B cell (primary cell): ENCODE measurements at regions not wholly inside any gene's neighbourhood (a gene's known extent, or its start where the extent isn't known, plus 50 kb on each side); places are given as distances from the start of the nearest gene placed in this dataset.

Experiments used
- ATAC-seq: fragments of 200-7000 bp; cut with Tn5 transposase; one replicate; pipeline ENCODE4 v1.10.0; 2021; ENCODE audit warnings: low read depth, mild to moderate bottlenecking, moderate number of reproducible peaks, moderate library complexity
- CTCF ChIA-PET: fragments of 350-600 bp; sonication (Branson Sonifier 250); formaldehyde crosslinking; loops from one replicate; lab custom pipeline; 2021; ENCODE audit warnings: antibody characterized with exemption, inconsistent platforms; lab: Charles Lee
- POLR2A ChIA-PET: fragments of 350-600 bp; sonication (Branson Sonifier 250); formaldehyde crosslinking; loops from one replicate; lab custom pipeline; 2021; ENCODE audit warnings: antibody characterized with exemption; lab: Charles Lee
- DNase-seq: peaks from one replicate; pipeline ENCODE4 v3.0.0; 2013
- H2AFZ ChIP-seq: 2 replicates; pipeline ENCODE4 v1.6.1; 2012; ENCODE audit warnings: mild to moderate bottlenecking, low read depth, low read length; ENCODE audit not compliant: insufficient read depth, poor library complexity, severe bottlenecking
- H3K27ac ChIP-seq, 2 donors: 1 replicate in 1 of 2; 2 replicates in 1 of 2; pipeline ENCODE4 v1.5.1; 2012 to 2013; ENCODE audit warnings: low read length in 2 of 2, mild to moderate bottlenecking in 2 of 2, moderate library complexity in 1 of 2
- H3K27me3 ChIP-seq, 4 experiments: fragments of 200-600 bp in 1 of 4; sonication (generic) in 1 of 4; replicated peaks in 1 of 4; 1 replicate in 2 of 4; 2 replicates in 2 of 4; pipeline versions ENCODE4 v1.6.1 to v1.7.0; 2013 to 2016; ENCODE audit warnings: low read length in 3 of 4, mild to moderate bottlenecking in 2 of 4, mixed read lengths in 1 of 4, moderate library complexity in 1 of 4; ENCODE audit not compliant: insufficient read depth in 4 of 4, control insufficient read depth in 3 of 4; ENCODE audit errors: control extremely low read depth in 1 of 4
- H3K36me3 ChIP-seq, 2 experiments: replicated peaks in 1 of 2; 1 replicate in 1 of 2; 2 replicates in 1 of 2; pipeline versions ENCODE4 v1.6.1 to v1.7.1; 2013; ENCODE audit warnings: low read length in 1 of 2; ENCODE audit not compliant: insufficient read depth in 2 of 2, control insufficient read depth in 1 of 2; ENCODE audit errors: control extremely low read depth in 1 of 2, extremely low read depth in 1 of 2
- H3K4me1 ChIP-seq, 2 donors: fragments of 200-600 bp in 1 of 2; sonication (generic) in 1 of 2; 1 replicate in 1 of 2; 2 replicates in 1 of 2; pipeline versions ENCODE4 v1.5.1 to v1.6.1; 2013 to 2017; ENCODE audit warnings: low read length in 2 of 2; ENCODE audit not compliant: control insufficient read depth in 2 of 2, insufficient read depth in 2 of 2
- H3K4me2 ChIP-seq: replicated peaks from 2 replicates; pipeline ENCODE3; 2012; ENCODE audit warnings: mild to moderate bottlenecking, low read depth, low read length; ENCODE audit not compliant: poor library complexity, severe bottlenecking
- H3K4me3 ChIP-seq, 5 experiments: fragments of 200-600 bp in 1 of 5; sonication (generic) in 1 of 5; 1 replicate in 3 of 5; 2 replicates in 2 of 5; pipeline versions ENCODE4 v1.5.1 to v1.7.0; 2011 to 2016; ENCODE audit warnings: low read length in 4 of 5, mild to moderate bottlenecking in 4 of 5, low read depth in 2 of 5, control low read depth in 1 of 5, moderate library complexity in 1 of 5; ENCODE audit not compliant: insufficient read depth in 1 of 5; ENCODE audit errors: control extremely low read depth in 1 of 5, extremely low read depth in 1 of 5
- H3K79me2 ChIP-seq: fragments of 200-600 bp; sonication (generic); one replicate; pipeline ENCODE4 v1.6.0; 2016; ENCODE audit warnings: low read length; ENCODE audit not compliant: control insufficient read depth, insufficient read depth
- H3K9ac ChIP-seq: fragments of 200-600 bp; sonication (generic); 2 replicates; pipeline ENCODE4 v1.6.1; 2017; ENCODE audit warnings: mild to moderate bottlenecking, low read length, moderate library complexity
- H3K9me3 ChIP-seq, 3 donors: one replicate each; pipeline versions ENCODE4 v1.6.1 to v1.7.1; 2013; ENCODE audit warnings: low read length in 2 of 3; ENCODE audit not compliant: control insufficient read depth in 2 of 3, insufficient read depth in 1 of 3; ENCODE audit errors: control extremely low read depth in 1 of 3
- H4K20me1 ChIP-seq: 2 replicates; pipeline ENCODE4 v1.6.0; 2012; ENCODE audit warnings: mild to moderate bottlenecking, low read length; ENCODE audit not compliant: insufficient read depth, control insufficient read depth, poor library complexity, severe bottlenecking
- H3K27ac Mint-ChIP-seq: one replicate; pipeline ENCODE4 v1.8.0; 2021; ENCODE audit warnings: mixed read lengths
- H3K27me3 Mint-ChIP-seq: one replicate; pipeline ENCODE4 v1.8.0; 2021; ENCODE audit warnings: mixed read lengths
- H3K4me1 Mint-ChIP-seq: one replicate; pipeline ENCODE4 v1.8.0; 2021; ENCODE audit warnings: mixed read lengths
- H3K4me3 Mint-ChIP-seq: one replicate; pipeline ENCODE4 v1.8.0; 2021; ENCODE audit warnings: mixed read lengths
- H3K9me3 Mint-ChIP-seq: one replicate; pipeline ENCODE4 v1.8.0; 2022; ENCODE audit warnings: mixed read lengths; ENCODE audit not compliant: insufficient read depth
- EZH2 ChIP-seq: IDR thresholded peaks from 2 replicates; pipeline ENCODE4 v1.6.1; 2012; ENCODE audit warnings: borderline replicate concordance, low read depth, mild to moderate bottlenecking, moderate library complexity, low read length; ENCODE audit not compliant: insufficient read depth, poor library complexity, severe bottlenecking
- WGBS: methylation state at CpG from one replicate; pipeline ENCODE4 v1.1.5; 2013; ENCODE audit warnings: missing lambda C conversion rate; ENCODE audit not compliant: insufficient coverage; 5-methylcytosine and 5-hydroxymethylcytosine counted together
- intact Hi-C: fragments of 100-400 bp; cut with micrococcal nuclease; formaldehyde crosslinking; loops from one replicate; pipeline ENCODE4 v1.10.0; 2022
- TF ChIP-seq, protein P1 (sequence below): fragments of 200-600 bp; IDR thresholded peaks from one replicate; pipeline ENCODE4 v1.8.0; 2022; ENCODE audit warnings: antibody characterized with exemption, mild to moderate bottlenecking

- no peaks in the 10 kb centered on the region for H3K4me1 Mint-ChIP-seq
- intact Hi-C loops, result no loop called here
- peaks cover 28% of the 10 kb centered on the region for H3K27me3 Mint-ChIP-seq
- H3K4me3 Mint-ChIP-seq, result no peak overlapping the region
- Histone ChIP-seq H3K27me3 (peaks cover 0 to 2% (median 0%) of the 10 kb centered on the region in 4 experiments), H3K9ac (no peak overlapping the region), H2AFZ (no peak overlapping the region), H3K4me3 (no peak overlapping the region), H4K20me1 (no peaks in the 10 kb centered on the region), H3K79me2 (no peaks in the 10 kb centered on the region), H3K4me1 (no peaks in the 10 kb centered on the region), H3K36me3 (no peaks in the 10 kb centered on the region), H3K4me2 (no peak overlapping the region), H3K27ac (no peak overlapping the region), H3K9me3 (no peaks in the 10 kb centered on the region)
- WGBS, result 100% methylated on average over 1 of the region's 2 CpGs
- no peak for ATAC-seq
- no peaks in the 10 kb centered on the region for H3K9me3 Mint-ChIP-seq
- no peak overlapping the region for H3K27ac Mint-ChIP-seq
- no peak for DNase-seq
- POLR2A ChIA-PET, result no interaction called here
- TF ChIP-seq, protein P1, sequence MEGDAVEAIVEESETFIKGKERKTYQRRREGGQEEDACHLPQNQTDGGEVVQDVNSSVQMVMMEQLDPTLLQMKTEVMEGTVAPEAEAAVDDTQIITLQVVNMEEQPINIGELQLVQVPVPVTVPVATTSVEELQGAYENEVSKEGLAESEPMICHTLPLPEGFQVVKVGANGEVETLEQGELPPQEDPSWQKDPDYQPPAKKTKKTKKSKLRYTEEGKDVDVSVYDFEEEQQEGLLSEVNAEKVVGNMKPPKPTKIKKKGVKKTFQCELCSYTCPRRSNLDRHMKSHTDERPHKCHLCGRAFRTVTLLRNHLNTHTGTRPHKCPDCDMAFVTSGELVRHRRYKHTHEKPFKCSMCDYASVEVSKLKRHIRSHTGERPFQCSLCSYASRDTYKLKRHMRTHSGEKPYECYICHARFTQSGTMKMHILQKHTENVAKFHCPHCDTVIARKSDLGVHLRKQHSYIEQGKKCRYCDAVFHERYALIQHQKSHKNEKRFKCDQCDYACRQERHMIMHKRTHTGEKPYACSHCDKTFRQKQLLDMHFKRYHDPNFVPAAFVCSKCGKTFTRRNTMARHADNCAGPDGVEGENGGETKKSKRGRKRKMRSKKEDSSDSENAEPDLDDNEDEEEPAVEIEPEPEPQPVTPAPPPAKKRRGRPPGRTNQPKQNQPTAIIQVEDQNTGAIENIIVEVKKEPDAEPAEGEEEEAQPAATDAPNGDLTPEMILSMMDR, result no peak
- no peak for TF ChIP-seq EZH2
- CTCF ChIA-PET, result no interaction called here
Measured at GRCh38 chr18:47500930-47501329, 249.5 kb upstream of the SKOR2 start.

DNA sequence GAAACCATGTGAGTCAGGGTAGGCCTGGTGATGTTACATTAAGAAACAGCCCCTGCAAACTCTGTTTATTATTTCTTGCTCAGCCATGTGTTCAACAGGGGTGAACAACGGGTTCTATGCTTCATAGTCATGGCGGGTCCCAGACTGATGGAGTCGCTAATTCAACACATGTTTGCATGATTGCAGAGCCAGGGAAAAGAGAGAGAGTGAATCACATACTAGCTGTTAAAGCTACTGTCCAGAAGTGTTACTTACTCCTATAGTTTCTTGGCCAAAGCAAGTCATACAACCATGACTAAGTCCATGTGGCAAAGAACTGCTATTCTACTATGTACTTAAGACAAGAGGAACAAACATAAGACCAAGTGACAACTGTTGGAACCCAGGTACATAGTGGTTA, 241.2 kb upstream of the SKOR2 start:
- Histone ChIP-seq H3K27ac (no peak overlapping the region), H3K9me3 (no peaks in the 10 kb centered on the region), H3K9ac (no peak overlapping the region), H3K79me2 (no peaks in the 10 kb centered on the region), H2AFZ (no peak overlapping the region), H3K36me3 (no peaks in the 10 kb centered on the region), H3K4me1 (no peaks in the 10 kb centered on the region), H4K20me1 (no peaks in the 10 kb centered on the region), H3K27me3 (no peaks in the 10 kb centered on the region), H3K4me2 (no peak overlapping the region), H3K4me3 (no peak overlapping the region)
- Mint-ChIP-seq H3K4me3 (no peak overlapping the region), H3K9me3 (no peaks in the 10 kb centered on the region), H3K4me1 (no peaks in the 10 kb centered on the region), H3K27ac (no peak overlapping the region), H3K27me3 (peaks cover 18% of the 10 kb centered on the region)
- intact Hi-C loops, result no loop called here
- ChIA-PET POLR2A (no interaction called here), CTCF (no interaction called here)
- ATAC-seq, result no peak
- 58% methylated on average over 2 of the region's 3 CpGs for WGBS
- no peak for DNase-seq
- TF ChIP-seq EZH2, result no peak
- TF ChIP-seq, protein P1, result no peak
